ENCODE measurements at regions not wholly inside any gene's neighbourhood (a gene's known extent, or its start where the extent isn't known, plus 50 kb on each side); places are given as distances from the start of the nearest gene placed in this dataset.
"Not testable (repeated sequence)": the region's sequence is repeated elsewhere in the genome, so short reads cannot be mapped to it uniquely, and the experiment has no call there.

DNA sequence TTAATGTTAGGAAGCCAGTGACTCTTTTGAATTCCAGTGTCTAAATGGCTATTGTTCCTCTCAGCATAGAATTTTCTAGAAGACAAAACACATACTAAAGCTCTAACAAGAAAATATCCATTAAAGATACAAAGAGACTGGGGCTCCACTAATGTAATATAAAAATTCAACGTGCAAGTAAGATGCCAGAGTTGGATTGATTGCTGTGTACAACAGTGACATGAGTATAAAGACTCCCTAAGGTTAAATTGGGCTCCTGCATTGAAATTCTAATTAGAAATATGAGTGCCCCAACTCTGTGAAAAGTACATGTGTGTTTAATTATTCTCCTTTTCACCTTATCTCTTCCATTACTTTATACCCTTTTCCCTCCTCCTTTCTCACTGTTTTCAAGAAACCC is 253.6 kb upstream of the G2E3 start:
- DNase-seq (ENCODE audit: low read depth in 2 of 2): no peak

DNA sequence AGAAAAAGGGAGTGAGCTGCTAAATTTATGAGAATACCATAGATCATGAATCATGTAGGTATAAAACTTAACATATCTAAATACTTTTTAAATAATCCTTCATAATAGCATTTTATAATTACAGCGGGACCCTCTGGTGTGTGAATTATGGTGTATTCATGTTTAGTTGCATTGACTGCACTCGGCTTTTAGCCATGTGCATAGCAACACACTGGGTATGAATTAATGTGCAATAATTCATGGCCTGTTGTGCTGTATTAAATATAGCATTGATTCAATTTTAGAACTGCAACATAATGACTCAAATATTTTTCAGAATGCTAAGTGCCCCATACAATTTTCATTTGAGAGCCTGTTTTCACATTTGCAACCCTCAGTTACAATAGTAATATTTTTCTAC is 249.6 kb upstream of the G2E3 start:
- DNase-seq (ENCODE audit: low read depth in 2 of 2): no peak

DNA sequence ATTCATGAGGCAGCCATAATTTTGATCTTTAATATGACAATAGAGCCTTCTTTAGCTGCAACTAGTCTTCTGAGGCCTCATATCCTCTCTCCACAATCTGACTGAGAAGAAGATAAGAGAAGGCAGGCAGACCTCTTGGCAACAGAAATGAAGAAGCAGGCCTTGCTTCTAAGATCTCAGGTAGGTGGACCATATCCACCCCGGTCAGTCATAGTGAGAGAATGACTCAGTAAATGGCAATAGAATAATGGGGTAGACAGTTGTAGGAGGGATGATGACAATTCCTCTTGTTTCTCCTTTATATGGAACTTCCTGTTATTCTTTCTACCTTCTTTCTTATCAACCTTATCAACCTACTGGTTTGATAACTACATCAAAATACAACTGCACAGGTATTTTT is 246.7 kb upstream of the G2E3 start:
- DNase-seq (ENCODE audit: low read depth in 2 of 2): no peak

DNA sequence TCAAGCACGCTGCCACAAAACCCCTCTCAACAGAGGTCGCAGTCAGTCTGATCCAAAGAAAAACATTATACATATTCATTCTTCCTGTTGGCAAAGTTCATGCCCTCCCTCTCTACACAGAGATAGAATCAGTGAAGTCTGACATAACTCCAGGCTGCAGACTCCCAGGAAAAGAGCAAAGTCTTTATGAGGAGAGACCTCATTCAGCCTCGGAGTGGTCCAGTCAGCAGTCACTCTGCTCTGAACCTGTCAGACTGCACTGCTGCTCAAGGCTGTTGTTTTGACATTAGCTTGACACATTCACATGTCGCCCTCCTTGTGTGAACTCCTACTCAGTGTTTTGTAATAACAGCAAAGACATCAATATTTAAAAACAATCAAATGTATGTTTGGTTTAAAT is 241.2 kb upstream of the G2E3 start:
- DNase-seq (ENCODE audit: low read depth in 2 of 2): no peak

DNA sequence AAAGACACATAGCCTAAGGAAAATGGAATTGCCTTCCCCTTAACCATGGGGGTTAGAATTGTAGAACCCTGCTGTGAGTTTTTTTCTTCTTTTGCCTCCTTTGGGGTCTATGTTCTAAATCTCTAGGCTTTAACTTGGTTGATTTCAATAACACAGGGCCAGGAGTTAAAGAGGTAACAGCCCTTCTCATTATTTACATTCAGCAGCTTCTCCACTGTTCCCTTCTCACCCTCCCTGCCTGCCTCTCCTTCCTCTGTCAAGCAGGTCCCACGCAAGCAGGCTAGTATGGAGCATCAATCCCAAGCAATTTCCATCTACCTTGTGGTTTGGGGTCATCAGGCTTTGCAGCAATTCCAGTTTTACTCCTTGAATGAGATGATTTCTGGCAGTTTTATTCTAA is 236.1 kb upstream of the G2E3 start:
- no peak for DNase-seq (ENCODE audit: low read depth in 2 of 2)

DNA sequence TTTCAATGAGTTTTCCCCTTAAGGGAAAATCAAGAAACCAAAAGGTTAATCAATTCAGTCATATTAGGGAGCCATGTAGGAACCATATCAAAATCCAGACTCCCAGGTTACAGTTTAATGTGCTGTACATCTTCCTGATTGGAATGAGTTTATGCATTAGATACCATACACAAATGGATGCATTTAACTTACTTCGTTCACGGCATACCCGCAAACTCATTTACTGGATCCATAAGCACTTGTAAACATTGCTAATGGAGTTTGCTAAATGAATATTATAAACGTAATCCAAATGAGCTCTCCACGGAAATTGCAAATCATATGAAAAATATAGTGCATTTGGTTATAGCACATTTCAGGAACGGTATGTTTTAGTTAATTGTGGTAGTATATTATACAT is 228.9 kb upstream of the G2E3 start:
- no peak for DNase-seq (ENCODE audit: low read depth in 2 of 2)

DNA sequence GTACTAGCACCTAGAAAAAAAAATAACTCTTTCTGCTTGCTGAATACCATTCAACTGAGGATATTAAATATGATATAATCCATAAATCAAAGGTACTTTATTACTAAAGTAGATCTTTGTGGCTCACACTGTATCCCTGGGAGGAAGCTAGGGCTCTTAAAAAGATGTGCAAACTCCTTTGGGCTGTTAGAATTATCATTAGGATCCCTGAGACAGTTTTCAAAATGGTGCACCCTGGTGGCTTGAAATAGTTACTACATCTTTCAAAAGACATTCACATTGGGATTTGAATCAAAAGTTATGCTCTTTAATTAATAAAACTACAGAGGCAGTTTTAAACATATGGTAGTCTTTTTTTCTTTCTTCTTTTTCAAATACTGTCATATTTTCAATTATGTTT is 228.5 kb upstream of the G2E3 start:
- DNase-seq (ENCODE audit: low read depth in 2 of 2): no peak

DNA sequence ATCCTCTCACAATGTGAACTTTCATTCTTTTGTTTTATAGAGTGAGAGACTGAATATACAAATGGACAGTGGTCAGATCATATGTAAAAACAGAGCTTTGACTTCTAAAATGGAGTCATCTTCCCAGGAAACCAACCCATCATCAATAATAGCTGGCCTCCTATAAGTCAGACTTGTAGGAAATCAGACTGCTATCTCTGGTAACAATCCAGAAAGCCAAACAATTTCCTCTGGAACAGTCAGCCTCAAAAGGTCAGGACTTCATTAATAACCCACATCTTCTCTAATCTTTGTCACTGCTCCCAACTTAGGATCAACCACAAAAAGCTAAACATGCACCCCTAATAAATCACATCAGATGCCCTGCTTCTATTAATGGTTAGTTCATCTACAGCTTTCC is 227.9 kb upstream of the G2E3 start:
- DNase-seq (ENCODE audit: low read depth in 2 of 2): no peak

DNA sequence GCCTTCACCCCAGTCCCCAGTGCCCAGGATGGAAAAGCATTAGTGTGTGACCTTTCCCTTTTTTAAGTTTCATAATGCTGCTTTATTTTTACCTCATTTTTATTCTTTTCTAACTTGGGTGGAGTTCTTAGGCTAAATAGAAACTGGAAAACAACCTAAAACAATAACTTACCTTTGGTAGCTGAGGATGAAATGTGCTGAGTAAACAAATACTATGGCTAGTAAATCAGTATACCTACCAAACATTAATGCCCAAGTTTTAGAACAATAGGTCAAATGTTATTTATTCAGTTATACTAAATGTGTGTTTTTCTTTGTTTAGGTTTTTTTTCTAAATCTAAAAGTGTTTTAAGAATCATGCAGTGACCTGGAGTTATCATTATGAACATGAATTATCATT is 226.6 kb upstream of the G2E3 start:
- no peak for DNase-seq (ENCODE audit: low read depth in 2 of 2)

DNA sequence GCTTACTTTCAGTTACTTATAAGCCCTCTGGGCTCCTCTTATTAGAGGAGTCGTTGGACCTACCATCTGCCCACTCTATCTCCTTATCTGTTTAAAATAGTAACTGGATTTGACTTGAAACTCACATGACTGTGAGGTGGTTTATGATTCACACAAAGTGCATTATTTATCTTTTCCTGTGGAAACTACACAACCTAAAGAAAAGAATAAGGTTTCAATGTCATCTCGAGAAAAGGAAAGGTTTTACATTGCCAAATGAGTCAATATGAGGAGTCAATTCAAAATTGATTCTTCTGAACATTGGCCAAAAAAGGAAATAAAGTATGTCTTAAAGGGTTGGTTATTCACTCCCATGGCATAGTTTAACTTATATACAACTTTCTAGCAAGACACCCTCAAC is 225.0 kb upstream of the G2E3 start:
- no peak for DNase-seq (ENCODE audit: low read depth in 2 of 2)

DNA sequence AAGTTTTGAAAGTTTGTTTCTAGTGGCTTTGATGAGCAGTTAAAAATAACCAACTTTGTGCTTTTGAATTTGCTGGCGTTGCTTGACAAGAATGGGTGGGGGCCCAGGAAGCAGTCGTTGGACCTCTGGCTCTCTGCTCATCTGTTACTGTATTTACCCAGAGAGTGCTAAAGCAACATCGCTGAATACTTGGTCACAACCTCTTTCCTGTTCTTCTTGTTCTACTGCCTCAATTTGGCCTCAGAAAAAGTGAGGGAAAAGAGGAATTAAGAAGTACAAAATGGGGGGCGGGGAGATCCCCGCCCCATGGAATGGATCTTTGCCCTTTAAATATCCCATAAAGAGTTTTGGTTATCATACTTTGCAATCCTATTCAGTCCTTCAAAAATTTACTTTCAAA is 221.5 kb upstream of the G2E3 start:
- DNase-seq (ENCODE audit: low read depth in 2 of 2): no peak

DNA sequence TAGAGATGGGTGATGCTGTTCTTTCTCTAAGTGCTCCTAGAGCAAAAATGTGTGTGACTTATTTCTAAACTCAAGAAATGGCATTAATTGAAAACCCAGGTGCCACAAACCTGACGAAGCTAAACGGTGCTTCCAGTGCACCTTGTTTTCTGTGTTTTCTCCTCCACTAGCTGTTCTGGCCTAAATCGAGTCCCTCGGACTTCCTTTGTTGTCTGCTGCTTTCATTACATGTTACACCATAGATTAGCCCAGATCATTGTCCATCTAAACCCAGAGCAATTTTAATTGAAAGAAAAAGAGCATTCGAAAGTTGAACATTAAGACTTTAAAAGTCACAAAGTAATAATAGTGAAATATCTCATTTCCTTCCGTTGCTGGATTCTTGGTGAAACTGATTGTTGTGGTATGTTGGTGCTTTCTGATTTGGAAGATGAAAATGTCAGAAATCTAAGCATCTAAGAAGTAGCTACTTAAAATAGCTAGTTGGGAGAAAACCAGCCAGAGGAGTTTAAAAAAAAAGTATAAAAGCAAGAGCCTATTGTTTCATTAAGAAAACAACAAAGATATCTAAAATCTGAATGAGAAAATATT is 219.6 kb upstream of the G2E3 start:
- no peak for DNase-seq (ENCODE audit: low read depth in 2 of 2)

DNA sequence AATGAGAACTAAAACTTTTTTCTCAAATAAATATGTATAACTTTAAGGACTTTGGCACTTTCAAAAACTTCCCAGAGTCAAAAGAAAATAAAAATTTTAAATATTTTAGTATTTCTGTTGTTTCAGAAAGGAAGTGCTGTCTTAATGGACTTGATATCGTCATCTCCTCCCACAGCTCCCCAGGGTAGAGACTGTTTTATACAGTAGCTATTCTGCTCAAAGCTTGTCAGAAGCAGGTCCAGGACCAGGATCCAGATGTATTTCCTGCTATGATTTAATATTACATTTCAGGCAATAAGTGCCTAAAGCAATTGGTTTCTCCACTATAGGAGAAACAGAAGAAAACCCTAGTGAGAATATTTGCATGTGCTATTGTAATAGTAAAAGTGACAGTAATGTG is 218.5 kb upstream of the G2E3 start:
- no peak for DNase-seq (ENCODE audit: low read depth in 2 of 2)

DNA sequence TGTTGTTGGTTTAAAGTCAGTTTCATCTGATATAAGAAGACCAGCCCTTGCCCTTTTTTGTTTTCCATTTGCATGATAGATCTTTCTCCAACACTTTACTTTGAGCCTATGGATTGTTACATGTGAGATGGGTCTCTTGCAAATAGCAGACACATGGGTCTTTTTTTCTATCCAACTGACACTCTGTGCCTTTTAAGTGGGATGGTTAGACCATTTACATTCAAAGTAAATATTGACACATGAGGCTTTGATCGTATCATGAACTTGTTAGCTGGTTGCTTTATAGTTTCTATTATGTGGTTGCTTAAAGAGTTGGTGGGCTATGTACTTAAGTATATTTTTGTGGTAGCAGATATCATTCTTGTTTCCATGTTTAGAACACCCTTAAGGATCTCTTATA is 213.4 kb upstream of the G2E3 start:
- DNase-seq (ENCODE audit: low read depth in 2 of 2): no peak

DNA sequence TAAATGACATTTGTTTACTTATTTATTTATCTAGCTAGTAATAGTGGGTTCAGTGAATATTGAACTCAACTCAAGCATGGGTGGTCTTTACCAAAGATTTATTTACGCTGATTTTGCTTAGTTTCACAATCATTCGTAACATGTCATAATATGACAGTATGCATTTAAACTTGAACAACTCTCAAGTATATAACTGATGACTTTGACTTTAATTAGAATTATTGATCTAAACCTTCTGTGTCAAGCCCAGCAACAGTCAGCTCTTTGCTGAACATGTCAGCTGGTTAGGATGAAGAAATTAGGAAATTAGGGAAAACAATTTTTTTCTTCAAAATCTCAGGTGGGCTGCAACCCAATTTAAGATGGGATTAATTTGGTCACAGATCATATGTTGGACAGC is 210.5 kb upstream of the G2E3 start:
- DNase-seq (ENCODE audit: low read depth in 2 of 2): no peak

DNA sequence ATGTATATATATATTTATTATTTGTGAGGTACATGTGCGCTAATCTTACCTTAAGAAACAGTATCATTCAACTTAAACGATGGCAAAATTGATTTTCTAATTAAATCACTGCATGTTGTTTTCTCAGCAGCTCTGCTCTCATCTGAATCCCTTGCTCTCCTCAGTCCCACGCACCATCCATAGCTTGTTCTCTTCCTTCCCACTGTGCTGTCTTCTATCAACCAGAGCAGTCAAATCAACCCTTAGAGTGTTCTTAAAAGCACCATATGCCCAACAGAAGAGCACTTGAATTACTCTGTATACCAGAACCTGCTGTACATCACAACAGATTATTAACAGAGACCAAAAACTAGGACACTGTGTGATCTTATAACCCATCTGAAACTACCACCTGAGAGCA is 209.4 kb upstream of the G2E3 start:
- no peak for DNase-seq (ENCODE audit: low read depth in 2 of 2)

DNA sequence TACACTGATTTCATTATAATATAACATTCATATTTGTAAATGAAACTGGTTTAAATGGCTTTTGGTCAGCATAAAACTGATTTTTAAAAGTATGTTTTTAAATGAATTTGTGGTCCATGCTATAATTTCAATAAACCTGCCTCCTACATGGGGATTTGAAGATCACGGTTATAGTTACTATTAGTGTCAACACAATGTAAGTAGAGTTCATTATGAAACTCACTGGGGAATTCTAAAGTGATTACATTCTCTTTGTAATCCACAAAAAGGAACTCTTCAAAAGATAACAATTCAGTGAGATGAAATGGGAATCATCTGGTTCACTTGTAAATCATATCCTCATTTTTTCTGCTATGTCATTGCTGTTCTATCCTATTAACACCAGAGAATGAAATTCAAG is 204.5 kb upstream of the G2E3 start:
- DNase-seq (ENCODE audit: low read depth in 2 of 2): no peak

DNA sequence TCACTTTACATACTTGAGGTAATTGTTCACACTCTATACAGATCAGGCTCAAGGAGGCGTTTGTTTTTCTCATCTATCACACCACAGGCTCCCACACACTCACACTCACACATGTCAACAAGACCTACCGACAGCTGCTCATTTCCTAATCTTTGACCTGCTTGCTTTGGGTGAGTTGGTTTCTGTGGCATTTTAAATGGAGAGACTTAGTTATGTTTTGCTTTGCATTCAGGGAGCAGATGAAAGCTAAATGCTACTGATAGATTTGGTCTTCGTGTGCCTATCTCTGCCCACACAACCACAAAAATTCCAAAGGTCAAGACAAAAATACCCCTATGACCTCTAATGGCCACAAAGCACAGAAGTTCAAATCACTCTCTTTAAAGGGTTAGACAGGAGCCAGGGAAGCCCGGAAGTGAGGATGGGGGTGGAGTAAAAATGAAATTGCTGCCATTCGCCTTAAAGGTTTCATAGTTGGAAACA is 203.5 kb upstream of the G2E3 start:
- DNase-seq (ENCODE audit: low read depth in 2 of 2): no peak

DNA sequence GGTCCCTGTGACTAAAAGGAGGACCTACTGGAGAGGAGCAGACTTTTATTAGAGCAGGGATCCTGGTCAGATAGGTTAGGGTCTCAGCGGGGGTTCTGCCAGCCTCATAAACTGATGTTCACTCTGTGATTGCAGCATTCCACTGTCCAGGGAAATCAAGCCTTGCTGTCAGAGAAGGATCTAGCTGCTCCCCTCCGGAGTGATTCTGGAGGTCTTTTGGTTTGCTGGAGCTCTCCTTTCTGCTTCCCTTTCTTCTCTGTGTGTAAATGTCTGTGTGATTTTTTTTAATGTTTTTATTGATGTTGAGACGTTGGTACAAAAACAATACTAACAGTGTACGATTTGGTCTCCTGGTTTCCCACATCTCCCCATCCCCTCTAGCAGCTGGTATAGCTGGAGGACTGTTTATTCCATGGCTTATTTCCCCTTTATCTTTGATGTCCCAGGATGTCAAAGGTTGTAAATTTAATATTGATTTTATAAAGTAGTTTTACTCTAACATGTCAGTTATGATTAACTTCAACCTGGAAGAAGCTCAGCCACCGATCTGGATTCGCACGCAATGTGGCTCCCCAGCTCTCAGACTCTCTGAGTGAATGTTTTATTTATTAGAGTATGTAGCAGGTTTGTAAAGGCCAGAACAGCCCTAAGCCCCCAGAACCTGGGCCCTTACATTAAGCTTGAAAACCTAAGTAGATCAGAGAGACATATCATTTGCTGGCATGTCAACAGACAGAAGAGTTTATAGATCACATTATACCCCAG is 202.3 kb upstream of the G2E3 start:
- DNase-seq (ENCODE audit: low read depth in 2 of 2): no peak

DNA sequence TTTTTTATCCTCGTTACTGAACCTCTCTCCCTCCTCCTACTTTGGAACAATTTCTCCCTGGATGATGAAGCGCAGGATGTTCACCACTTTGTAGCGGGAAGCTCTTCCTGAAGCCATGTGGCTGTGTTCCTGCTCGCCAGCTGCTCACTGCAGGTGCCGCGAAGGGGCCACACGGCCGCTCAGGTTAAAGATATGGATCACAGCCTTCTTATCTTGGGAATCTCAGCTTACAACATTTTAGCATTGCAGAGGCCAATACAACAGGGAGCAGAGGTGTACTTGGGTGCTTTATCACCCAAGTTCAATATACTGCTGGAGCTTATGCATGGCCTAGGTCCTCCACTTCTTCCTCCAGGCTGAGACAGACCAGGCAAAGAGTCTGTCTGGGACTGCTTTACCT is 201.2 kb upstream of the G2E3 start:
- no peak for DNase-seq (ENCODE audit: low read depth in 2 of 2)

DNA sequence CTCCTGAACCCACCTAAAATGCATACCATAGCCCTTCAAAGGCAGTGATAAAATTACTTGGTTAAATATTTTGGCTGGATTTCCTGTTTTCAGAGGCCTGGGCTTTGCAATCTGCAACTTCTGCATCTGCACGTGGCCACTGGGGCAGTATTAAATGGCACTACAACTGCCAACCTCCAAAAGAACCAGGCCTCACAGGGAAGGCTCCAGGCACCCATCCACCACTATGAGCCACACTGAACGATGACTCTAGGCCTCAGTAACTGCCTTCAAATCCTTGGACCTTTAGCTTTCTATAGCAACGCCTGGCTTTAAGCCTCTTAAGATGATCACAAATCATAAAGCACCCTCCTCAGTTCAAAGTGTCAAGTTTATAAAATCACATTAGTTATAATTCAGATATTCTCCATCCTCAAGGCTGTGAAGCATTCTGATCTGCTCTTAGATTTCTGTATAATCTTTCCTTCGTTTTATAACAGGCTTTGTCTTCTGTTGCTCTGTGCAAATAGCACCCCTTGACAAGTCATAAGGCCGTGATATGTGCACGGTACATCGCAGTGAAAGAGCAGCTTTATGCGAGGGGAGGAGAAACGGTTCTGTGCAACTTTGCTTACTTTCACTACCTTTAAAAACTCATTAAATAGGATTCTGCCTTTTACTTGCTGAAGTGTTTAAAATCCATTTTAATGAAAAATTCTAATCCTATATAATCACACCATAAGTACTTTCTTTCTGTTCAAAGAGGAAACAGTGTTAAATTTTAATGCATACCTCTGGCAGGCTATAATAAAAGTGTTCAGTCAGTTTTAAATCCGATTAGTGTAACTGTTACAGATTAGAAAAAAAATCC is 196.4 kb upstream of the G2E3 start:
- DNase-seq (ENCODE audit: low read depth in 2 of 2): no peak

DNA sequence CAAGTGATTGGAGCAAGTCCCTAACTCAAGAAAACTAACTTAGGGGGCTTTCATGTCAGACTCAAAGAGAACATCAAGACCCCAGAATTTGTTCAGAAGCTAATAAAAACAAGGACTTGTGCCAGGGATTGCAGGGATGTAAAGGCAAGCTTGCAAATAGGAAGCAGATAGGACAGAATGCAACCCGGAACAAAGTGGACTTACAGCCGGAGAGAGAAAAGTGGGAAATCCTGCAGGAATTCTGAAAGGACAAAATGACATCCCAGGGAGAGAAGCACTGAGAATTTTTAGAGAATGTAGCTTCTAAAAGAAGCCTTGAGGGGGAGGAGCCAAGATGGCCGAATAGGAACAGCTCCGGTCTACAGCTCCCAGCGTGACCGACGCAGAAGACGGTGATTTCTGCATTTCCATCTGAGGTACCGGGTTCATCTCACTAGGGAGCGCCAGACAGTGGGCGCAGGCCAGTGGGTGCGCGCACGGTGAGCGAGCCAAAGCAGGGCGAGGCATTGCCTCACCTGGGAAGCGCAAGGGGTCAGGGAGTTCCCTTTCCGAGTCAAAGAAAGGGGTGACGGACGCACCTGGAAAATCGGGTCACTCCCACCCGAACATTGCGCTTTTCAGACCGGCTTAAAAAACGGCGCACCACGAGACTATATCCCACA is 195.6 kb upstream of the G2E3 start:
- not testable (repeated sequence) for DNase-seq (ENCODE audit: low read depth in 2 of 2)

Data from stimulated activated CD8-positive, alpha-beta memory T cell treated with anti-CD3 and anti-CD28 coated beads, Interleukin-2, amount 100 ng/mL, for 1 hour (primary cell).